Psoas muscle (tissue), 7 donors: ENCODE measurements at regions not wholly inside any gene's neighbourhood (a gene's known extent, or its start where the extent isn't known, plus 50 kb on each side); places are given as distances from the start of the nearest gene placed in this dataset.

Experiments
- ATAC-seq, 4 donors: fragments of 200-7000 bp; cut with Tn5 transposase; one replicate each; pipeline ENCODE4 v1.9.1; 2020; ENCODE audit warnings: moderate library complexity in 3 of 4, mild to moderate bottlenecking in 2 of 4
- DNase-seq, 2 donors: peaks; one replicate each; pipeline ENCODE4 v3.0.0-alpha.2; 2020
- H3K27ac ChIP-seq: fragments of 200-600 bp; one replicate; pipeline ENCODE4 v1.8.0; 2022
- H3K27me3 ChIP-seq, 3 donors: fragments of 200-600 bp in 1 of 3; one replicate each; pipeline versions ENCODE4 v1.6.1 to v1.8.0; 2013 to 2022; ENCODE audit warnings: low read length in 2 of 3, mild to moderate bottlenecking in 2 of 3, moderate library complexity in 1 of 3; ENCODE audit not compliant: insufficient read depth in 3 of 3
- H3K36me3 ChIP-seq, 2 donors: fragments of 200-600 bp in 1 of 2; one replicate each; pipeline versions ENCODE4 v1.6.1 to v1.8.0; 2013 to 2022; ENCODE audit warnings: low read depth in 1 of 2, mild to moderate bottlenecking in 1 of 2, moderate library complexity in 1 of 2; ENCODE audit not compliant: insufficient read depth in 1 of 2
- H3K4me1 ChIP-seq: fragments of 200-600 bp; one replicate; pipeline ENCODE4 v1.8.0; 2022
- H3K4me3 ChIP-seq: fragments of 200-600 bp; one replicate; pipeline ENCODE4 v1.8.0; 2022; ENCODE audit warnings: mild to moderate bottlenecking
- H3K9me3 ChIP-seq: fragments of 200-600 bp; one replicate; pipeline ENCODE4 v1.8.0; 2022
- WGBS, 3 donors: extraction: QIAGEN DNeasy Blood & Tissue Kit; methylation state at CpG; one replicate each; pipeline versions ENCODE4 v1.1.6 to v1.1.7; 2013; 5-methylcytosine and 5-hydroxymethylcytosine counted together
- intact Hi-C, 2 donors: fragments of 100-400 bp; cut with DNase I; formaldehyde crosslinking; loops; one replicate each; pipeline versions ENCODE4 v1.11.0 to v1.14.2; 2022
- TF ChIP-seq, protein P1 (sequence below): fragments of 200-600 bp; IDR thresholded peaks from one replicate; pipeline ENCODE4 v1.8.0; 2022; ENCODE audit warnings: antibody characterized with exemption
- donor health status: healthy with polysubstance abuse.
- donor health status: DM: no; HTN: no; CAD: no; lungs with moderate emphysema.
- donor health status: Bipolar disorder and iron deficiency.
- donor health status: healthy.
- donor health status: DM: yes; HTN: yes; CAD: no.
- donor health status: DM: no; HTN: no; CAD: no.
- donor health status: DM: yes; HTN: yes; CAD: no.

DNA sequence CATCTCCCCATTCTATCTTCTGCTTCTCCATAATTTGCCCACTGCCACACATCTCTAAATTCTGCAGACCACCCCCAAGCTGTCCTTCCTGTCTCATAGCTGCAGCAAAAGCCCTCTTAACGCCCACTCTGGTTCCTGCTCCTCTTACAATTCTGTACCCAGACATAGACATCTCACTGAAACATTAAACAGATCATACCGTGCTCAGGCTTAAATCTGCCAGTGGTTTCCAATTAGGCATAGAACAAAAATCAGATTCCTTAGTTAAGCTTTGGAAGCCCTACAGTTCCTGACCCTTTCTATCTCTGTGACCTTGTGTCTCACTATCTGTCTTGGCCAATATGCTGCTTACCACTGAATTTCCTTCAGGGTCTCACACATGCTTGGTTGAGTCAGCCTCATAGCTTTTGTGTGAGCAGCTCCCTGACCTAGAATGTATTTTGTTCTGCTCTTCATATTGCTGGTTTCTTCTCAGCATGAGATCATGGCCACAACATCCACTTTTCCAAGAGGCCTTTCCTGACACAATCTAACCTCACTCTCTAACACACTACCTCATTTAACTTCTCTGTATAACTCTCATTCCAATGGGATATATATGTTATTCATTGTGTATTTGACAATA, 749.7 kb downstream of the MAFB start:
- Histone ChIP-seq H3K27me3 (no peaks in the 10 kb centered on the region), H3K9me3 (no peaks in the 10 kb centered on the region), H3K27ac (no peak overlapping the region), H3K36me3 (no peaks in the 10 kb centered on the region), H3K4me3 (no peak overlapping the region), H3K4me1 (peaks cover 13% of the 10 kb centered on the region)
- DNase-seq = no peak
- TF ChIP-seq, protein P1, sequence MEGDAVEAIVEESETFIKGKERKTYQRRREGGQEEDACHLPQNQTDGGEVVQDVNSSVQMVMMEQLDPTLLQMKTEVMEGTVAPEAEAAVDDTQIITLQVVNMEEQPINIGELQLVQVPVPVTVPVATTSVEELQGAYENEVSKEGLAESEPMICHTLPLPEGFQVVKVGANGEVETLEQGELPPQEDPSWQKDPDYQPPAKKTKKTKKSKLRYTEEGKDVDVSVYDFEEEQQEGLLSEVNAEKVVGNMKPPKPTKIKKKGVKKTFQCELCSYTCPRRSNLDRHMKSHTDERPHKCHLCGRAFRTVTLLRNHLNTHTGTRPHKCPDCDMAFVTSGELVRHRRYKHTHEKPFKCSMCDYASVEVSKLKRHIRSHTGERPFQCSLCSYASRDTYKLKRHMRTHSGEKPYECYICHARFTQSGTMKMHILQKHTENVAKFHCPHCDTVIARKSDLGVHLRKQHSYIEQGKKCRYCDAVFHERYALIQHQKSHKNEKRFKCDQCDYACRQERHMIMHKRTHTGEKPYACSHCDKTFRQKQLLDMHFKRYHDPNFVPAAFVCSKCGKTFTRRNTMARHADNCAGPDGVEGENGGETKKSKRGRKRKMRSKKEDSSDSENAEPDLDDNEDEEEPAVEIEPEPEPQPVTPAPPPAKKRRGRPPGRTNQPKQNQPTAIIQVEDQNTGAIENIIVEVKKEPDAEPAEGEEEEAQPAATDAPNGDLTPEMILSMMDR = no peak
- ATAC-seq = no peak
- intact Hi-C loops = no loop called here
- WGBS, 3 donors = 67 to 85% (median 67%) methylated on average over 2 of the region's 2 CpGs

DNA sequence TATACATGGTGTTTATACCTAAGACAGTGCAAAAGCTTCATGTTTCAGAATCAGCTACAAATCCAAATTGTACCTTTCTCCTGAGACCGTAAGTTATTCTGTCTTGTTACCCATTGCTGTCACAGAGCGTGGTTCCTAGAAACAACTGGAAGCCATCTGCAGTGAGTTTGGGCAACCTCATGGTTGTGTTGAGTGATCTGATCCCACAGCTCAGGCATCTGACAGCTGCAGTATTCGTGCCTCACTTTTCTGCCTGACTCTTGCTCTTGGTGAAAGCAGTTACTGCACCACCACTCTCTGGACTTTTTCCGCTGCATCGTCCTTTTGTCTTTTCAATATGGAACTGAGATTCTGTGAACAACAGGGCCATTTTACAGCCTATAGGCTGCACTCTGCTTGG, 752.6 kb downstream of the MAFB start:
- Histone ChIP-seq H3K36me3 (no peaks in the 10 kb centered on the region), H3K27ac (no peak overlapping the region), H3K4me3 (no peak overlapping the region), H3K4me1 (peaks cover 11% of the 10 kb centered on the region), H3K9me3 (no peaks in the 10 kb centered on the region), H3K27me3 (no peaks in the 10 kb centered on the region)
- DNase-seq = no peak
- 51 to 68% (median 67%) methylated on average over 5 of the region's 5 CpGs for WGBS, 3 donors
- TF ChIP-seq, protein P1 = no peak
- ATAC-seq = peak in 1 of 4 donors; percentile 86
- intact Hi-C loops = no loop called here

DNA sequence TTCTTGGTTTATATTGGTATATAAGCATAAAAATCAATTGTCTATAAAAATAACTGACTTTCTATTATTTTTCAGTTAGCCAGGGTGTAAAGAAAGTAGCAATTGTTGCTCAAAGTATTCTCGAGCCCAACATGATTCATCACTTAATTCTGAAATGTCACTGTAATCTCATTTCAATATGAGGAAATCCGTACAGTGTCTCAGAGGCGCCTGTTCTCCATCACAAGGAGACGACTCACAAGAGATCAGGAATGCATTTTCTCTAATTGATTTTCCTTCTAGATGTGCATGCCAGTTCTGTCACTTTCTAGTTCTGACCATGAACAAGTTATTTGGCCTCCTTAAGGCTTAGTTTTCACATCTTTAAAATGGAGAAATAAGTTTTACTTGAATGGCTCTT, 753.1 kb downstream of the MAFB start:
- no peaks in the 10 kb centered on the region for H3K36me3 ChIP-seq
- ATAC-seq (no peak), DNase-seq (no peak)
- TF ChIP-seq, protein P1 = no peak
- peaks cover 6% of the 10 kb centered on the region for H3K4me1 ChIP-seq
- intact Hi-C loops = no loop called here
- H3K9me3 ChIP-seq = no peaks in the 10 kb centered on the region
- no peak overlapping the region for H3K27ac ChIP-seq
- H3K4me3 ChIP-seq = no peak overlapping the region
- H3K27me3 ChIP-seq = no peaks in the 10 kb centered on the region
- WGBS, 3 donors = 36 to 62% (median 48%) methylated on average over 4 of the region's 4 CpGs

DNA sequence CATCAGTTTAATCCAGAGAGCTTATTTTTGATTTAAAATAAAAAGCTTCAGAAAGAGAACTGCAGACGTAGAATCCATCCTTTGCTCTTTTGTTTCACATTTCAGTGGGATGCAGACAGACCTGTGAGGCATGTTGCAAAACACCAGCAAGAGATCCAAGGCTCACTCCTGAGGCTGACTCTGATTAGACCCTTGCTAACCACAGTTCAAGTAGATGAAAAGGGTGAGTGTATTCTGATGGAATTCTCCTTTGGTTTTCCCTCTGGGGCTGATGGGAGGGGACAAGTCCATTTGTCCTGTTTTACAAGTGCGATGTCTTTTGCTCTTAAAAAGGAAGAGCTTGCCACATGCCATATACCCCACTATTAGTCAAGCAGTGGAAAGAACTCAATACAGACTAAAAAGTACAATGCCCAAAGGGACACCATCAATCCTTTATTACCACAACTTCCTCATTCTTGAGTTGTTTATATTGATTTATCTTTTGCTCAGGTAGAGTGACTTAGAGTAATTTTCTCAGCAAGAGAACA, 772.7 kb downstream of the MAFB start:
- DNase-seq (no peak), ATAC-seq (no peak)
- TF ChIP-seq, protein P1 = no peak
- Histone ChIP-seq H3K4me1 (no peaks in the 10 kb centered on the region), H3K36me3 (no peaks in the 10 kb centered on the region), H3K9me3 (no peaks in the 10 kb centered on the region), H3K4me3 (no peak overlapping the region), H3K27ac (no peak overlapping the region), H3K27me3 (no peaks in the 10 kb centered on the region)
- intact Hi-C loops = no loop called here
- 84 to 94% (median 92%) methylated on average over 2 of the region's 2 CpGs for WGBS, 3 donors

DNA sequence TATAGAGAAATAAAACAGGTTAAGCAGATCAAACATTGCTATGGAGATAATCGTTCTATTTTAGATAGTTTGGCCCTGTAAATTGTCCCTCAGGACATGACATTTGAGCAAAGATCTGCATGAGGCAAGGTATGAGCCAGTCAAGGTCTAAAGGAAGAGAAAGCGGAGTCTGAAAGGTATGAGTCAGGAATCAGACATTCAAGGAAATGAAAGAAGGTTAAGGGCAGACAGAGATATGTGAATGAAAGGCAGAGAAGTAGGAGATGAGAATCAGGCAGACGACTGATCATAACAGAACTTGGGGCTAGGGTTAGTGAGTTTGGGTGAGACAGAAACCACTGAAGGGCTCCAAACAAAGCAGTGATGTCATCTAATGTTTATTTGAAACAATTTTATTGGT, 775.8 kb downstream of the MAFB start:
- ATAC-seq = no peak
- intact Hi-C loops = no loop called here
- Histone ChIP-seq H3K27me3 (no peaks in the 10 kb centered on the region), H3K36me3 (no peaks in the 10 kb centered on the region), H3K4me3 (no peak overlapping the region), H3K27ac (no peak overlapping the region), H3K4me1 (no peaks in the 10 kb centered on the region), H3K9me3 (no peaks in the 10 kb centered on the region)
- DNase-seq = no peak
- TF ChIP-seq, protein P1 = no peak
- WGBS, 3 donors = 52 to 87% (median 73%) methylated on average over 2 to 3 of the region's 3 CpGs
